ENCODE measurements at regions not wholly inside any gene's neighbourhood (a gene's known extent, or its start where the extent isn't known, plus 50 kb on each side); places are given as distances from the start of the nearest gene placed in this dataset.

- no peak overlapping the region for H3K4me3 ChIP-seq
- no peaks in the 10 kb centered on the region for H3K36me3 ChIP-seq (ENCODE audit: low read depth)
- no peaks in the 10 kb centered on the region for H3K4me1 ChIP-seq (ENCODE audit: low read depth)
- ATAC-seq (no peak), DNase-seq (no peak)
- TF ChIP-seq, protein P1, sequence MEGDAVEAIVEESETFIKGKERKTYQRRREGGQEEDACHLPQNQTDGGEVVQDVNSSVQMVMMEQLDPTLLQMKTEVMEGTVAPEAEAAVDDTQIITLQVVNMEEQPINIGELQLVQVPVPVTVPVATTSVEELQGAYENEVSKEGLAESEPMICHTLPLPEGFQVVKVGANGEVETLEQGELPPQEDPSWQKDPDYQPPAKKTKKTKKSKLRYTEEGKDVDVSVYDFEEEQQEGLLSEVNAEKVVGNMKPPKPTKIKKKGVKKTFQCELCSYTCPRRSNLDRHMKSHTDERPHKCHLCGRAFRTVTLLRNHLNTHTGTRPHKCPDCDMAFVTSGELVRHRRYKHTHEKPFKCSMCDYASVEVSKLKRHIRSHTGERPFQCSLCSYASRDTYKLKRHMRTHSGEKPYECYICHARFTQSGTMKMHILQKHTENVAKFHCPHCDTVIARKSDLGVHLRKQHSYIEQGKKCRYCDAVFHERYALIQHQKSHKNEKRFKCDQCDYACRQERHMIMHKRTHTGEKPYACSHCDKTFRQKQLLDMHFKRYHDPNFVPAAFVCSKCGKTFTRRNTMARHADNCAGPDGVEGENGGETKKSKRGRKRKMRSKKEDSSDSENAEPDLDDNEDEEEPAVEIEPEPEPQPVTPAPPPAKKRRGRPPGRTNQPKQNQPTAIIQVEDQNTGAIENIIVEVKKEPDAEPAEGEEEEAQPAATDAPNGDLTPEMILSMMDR (IDR thresholded peaks at IDR 0.05) = no peak
- intact Hi-C loops (cut with DNase I, micrococcal nuclease) = no loop called here
- no peaks in the 10 kb centered on the region for H3K9me3 ChIP-seq
Measured at GRCh38 chr2:237269138-237269875, 144.7 kb downstream of the COL6A3 start.

- no peaks in the 10 kb centered on the region for H3K9me3 ChIP-seq
- ATAC-seq = no peak
- intact Hi-C loops (cut with DNase I, micrococcal nuclease) = no loop called here
- H3K36me3 ChIP-seq (ENCODE audit: low read depth) = no peaks in the 10 kb centered on the region
- H3K4me1 ChIP-seq (ENCODE audit: low read depth) = no peaks in the 10 kb centered on the region
- TF ChIP-seq, protein P1 (IDR thresholded peaks at IDR 0.05) = no peak
- DNase-seq = no peak
- H3K4me3 ChIP-seq = no peak overlapping the region
Measured at GRCh38 chr2:237270520-237270919, 143.4 kb downstream of the COL6A3 start.

GRCh38 chr2:237271698-237272652 is 142.0 kb downstream of the COL6A3 start:
- Histone ChIP-seq H3K4me3 (no peak overlapping the region), H3K4me1 (ENCODE audit: low read depth) (no peaks in the 10 kb centered on the region), H3K9me3 (no peaks in the 10 kb centered on the region), H3K36me3 (ENCODE audit: low read depth) (no peaks in the 10 kb centered on the region)
- TF ChIP-seq, protein P1 (IDR thresholded peaks at IDR 0.05) = no peak
- DNase-seq (no peak), ATAC-seq (no peak)
- intact Hi-C loops (cut with DNase I, micrococcal nuclease) = no loop called here
